CD4-positive, alpha-beta T cell treated with Interleukin-6 at 100 ng/mL for 8 hours (primary cell): ENCODE measurements at regions not wholly inside any gene's neighbourhood (a gene's known extent, or its start where the extent isn't known, plus 50 kb on each side); places are given as distances from the start of the nearest gene placed in this dataset.

Source experiments
- DNase-seq: peaks from one replicate; pipeline ENCODE4 v3.0.0-alpha.2; 2020; ENCODE audit warnings: mixed read lengths, low spot score

DNA sequence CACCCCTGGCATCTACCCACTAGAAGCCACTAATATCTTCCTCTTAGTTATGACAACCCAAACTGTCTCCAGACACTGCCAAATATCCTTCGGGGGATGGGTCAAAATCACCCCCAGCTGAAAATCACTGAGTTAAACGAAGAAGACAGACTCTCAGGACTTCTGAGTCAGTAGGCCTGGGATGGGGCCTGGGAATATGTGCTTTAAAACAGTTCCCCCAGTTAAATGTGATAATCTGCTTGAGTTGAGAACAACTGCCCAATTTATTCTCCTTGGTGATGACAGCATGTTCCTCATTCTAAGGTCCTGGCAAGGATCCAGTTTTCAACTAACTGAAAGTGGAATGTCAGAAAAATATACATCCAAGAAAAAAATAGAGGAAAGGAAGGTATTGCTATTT lies 52.4 kb downstream of the CBLL2 start:
- no peak for DNase-seq

DNA sequence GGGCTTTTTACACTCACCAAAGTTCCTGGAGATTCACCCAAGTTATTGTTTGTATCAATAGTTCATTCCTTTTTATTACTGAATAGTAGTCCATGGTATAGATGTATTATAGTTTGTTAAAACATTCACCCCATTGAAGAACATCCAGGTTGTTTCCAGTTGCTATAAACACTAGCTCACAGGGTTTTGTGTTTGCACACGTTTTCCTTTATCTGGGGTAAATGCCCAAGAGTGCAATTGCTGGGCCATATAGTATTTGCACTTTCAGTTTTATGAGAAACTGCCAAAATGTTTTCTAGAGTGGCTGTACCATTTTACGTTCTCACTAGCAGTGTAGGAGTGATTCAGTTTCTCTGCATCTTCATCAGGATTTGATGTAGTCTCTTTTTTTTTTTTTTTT lies 57.1 kb downstream of the CBLL2 start:
- DNase-seq = no peak

DNA sequence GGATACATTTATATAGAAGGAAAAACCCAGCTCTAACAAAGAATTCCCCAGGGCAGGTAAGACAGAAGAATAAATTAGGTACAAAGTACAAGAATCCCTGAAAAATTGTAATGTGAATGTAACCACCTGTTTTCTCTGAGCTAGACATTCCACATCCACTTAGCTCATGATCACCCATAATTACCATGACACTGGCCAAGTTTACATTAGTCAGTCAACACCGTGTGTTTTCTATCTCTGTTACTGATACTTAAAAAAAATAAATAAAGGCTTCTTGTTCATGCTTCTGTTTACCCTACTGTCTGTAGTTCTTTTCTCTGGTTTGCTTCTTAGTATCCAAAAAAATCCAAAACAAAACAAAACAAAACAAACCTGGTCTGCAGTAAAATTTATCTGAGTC lies 66.0 kb downstream of the CBLL2 start:
- DNase-seq = no peak

DNA sequence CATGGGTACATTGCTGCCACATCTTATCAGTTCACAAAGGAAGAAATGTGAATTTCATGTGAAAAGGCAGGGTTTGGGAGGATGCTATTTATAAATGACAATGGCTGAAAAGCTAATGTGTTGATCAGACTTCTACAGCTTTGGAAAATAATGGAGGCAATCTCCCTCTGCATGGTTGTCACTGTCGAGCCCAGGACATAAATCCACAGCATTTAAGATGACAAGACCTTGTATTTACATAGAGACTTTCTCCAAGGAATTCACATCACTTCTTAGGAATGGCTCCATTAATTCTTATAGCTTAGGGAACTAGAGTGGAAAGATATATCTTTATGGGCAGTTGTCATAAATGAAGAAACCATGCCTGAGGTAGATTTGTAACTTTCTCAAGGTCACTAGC lies 66.7 kb downstream of the CBLL2 start:
- no peak for DNase-seq

DNA sequence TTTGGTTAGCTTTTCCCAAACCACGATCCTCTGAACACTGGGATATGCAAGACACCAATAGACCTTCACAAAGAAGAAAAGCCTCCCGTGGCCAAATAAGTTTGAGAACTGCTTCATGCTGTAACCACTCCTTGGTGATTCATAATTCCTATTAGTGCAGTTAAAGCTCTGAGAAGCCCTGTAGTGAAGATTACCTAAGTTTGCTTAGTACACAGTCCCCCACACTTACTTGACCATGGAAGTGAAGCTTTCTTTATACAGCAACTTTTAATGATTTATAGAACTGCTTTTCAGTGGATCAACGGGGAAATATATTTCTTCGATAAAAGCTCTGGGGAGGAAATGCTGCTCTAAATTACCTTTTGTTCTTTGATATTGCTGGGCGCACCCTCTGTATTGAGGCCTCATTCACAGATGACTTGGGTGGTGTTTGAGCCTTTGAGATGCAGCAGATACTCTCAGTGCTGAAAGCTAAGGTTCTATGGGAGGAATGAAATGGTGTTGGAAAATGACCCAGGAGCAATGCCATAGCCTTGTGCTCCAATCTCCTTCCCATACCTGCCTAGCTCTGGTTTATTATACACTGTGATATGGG lies 67.4 kb downstream of the CBLL2 start:
- no peak for DNase-seq

DNA sequence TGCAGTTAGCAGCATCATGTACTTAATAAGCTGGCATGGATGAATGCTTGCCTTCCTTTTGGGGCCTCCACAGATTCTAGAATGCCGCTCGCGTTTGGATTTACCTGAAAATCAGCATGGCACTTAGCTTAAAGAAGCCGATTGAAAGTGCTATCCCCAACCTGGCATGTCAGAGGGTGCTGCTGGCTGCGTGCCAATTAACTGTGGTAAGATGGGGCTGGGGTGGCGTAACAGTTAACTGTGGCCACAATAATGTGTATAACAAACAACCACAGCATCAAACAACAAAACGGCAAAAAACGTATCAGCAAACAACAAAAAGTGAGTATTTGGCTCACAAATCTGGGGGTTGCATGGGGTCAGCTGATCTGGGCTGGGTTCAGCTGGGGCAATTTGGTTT lies 70.5 kb downstream of the CBLL2 start:
- no peak for DNase-seq

DNA sequence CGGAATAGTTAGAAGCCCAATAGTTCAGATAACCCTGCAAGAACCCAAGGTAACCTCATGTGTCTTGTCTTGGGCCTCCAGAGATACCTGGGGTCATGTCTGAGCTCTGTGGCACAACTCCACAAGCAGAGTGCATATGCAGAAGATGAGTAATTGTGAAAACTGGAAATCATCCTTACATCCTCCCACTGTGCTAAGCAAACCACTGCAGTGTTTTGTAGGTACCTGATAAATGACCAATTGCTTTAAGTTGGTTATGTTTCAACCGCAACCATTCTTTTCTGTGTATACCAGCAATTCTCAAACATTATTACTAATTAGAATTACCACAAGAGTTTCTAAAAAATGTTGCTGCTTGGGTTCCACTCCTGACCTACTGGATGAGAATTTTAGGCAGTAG lies 73.2 kb downstream of the CBLL2 start:
- DNase-seq = no peak

DNA sequence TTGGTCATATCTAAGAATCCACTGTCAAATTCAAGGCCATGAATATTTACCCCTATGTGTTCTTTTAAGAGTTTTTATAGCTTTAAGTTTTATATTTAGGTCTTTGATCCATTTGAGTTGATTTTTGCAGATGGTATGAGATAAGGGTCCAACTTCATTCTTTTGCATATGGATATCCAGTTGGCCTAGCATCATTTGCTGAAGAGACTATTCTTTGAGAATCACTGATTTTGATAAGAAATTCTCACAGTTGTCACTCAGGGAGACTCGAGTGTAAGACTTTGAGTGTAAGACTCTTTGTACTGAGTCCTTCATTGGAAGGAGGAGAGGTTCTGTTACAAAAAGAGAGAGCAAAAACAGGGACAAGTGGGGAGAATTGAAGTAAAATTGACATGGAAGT lies 74.8 kb downstream of the CBLL2 start:
- DNase-seq = no peak

DNA sequence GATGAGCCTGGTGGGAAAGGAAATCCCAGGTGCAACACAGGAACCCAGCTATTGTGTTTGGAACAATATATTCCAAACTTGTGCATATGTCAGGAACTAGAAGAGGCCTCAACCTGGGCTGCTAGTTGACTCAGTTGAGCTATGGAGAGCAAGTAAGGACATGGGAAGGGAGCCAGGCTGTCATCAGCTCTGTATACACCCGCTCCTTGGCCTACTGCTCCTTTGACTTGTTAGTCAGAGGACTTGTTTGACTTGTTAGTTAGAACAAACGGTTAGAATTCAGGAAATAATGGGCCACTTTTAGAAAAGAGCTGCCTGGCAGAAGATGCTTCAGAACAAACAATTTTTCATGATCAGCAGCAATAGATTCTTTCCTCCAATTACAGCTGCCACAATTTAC lies 76.4 kb downstream of the CBLL2 start:
- DNase-seq = no peak

DNA sequence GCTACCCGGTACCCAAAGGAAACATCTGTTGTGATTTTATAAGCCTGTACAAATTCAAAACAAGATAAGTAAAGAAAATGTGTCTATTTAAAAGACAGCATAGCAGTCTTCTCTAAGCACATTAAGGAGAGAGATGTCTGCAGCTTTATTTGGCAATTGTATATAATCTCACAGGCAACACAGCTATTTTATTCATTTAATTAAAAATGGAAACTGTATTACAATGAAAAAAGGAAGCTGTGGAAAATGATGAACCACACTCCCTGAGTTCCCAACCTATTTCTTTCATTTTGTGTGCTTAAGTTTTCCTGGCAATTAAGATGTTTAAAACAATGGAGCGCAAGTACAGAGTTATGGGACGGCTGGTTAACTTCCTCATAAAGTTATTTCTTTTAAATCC lies 78.4 kb downstream of the CBLL2 start:
- no peak for DNase-seq

DNA sequence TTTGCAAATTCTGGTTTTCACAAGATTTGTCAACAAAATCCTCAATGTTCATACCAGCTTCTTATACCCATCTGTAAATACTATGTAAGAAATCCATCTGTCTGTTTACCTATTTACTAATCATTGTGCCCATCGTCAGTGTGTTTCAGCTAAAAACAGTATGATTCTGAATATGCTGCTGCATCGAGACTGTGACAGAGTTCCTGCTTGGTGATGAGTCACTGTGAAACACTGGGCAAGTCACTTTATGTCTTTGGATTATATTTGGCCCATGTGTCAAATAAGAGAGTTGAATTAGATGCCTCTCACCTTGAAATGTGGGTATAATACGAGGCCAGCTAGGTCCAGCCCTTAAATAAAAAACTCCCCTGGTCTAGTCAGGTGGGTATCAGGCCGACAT lies 79.3 kb downstream of the CBLL2 start:
- no peak for DNase-seq

DNA sequence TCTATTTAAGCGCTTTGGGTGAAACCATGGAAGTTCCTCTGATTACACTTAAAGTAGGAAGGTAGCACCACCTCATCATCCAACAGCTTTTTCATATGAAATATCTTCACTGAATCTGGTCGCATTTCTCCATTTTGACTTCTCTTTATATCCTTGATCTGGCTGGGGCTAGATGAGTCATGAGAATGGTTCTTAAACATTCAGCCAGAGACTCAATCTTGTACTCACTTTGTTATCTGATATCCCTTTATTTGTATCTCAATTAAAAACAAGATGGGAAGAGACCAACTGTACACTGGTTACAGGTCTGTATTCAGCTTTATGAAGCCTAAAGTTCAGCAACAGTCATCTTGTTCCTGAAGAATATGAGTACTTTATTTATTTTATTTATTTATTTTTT lies 84.9 kb downstream of the CBLL2 start:
- no peak for DNase-seq

DNA sequence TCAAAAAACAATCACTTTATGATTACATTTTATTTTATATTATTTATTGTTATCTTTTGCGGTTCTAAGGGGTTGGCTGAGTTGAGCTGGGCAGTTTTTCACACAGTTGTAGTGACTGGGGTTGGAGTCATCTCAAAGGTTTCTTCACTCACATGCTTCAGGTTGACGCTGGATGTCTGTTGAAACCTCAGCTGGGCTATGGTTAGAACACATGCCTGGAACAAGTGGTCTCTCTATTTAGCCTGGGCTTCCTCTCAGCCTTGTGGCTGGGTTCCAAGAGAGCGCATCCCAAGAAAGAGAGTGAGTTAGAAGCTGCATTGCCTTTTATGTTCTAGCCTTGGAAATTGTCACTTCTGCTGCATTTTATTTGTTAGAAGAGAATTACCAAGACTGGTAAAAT lies 87.4 kb downstream of the CBLL2 start:
- no peak for DNase-seq

DNA sequence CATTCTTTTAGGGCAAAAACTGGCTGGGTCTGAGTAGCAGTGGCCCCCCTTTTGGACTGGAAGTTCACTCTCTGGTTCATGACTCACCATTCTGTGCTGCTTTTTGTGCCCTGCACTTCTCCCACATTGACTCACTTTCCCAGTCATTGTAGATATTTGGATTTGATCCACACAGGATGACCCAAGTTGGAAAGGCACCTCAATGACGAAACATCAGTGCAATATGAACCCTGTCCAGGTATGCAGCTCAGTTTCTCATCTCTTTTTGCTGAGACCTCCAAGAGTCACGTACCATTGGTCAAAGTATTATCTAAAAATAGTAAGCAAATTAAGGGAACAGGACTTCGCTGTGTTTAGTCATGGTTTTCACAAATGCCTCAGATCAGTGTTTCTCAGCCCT lies 92.7 kb downstream of the CBLL2 start:
- no peak for DNase-seq

DNA sequence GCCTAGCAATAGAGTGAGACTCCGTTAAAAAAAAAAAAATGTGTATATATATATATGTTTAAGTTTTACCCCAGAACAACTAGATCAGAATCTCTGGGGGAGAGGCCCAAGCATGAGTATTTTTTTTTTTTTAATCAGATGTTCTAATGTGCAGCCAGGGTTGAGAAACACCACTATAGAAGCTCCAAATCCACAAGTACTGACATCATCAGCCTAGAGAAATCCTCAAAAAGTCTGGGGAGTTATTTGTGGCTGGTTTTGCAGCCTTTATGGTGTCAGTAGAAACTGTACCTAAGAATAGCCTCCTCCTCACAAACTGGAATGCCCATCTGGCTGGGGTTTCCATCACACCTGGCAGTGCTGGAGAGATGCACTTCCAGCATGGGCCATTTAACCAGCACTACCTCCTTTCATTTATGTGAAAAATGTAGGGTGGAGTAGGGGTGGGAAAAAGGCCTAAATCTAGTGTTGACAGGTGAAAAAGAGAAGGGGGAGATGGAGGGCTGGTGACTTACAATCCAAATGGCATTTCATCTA lies 93.5 kb downstream of the CBLL2 start:
- DNase-seq = no peak

DNA sequence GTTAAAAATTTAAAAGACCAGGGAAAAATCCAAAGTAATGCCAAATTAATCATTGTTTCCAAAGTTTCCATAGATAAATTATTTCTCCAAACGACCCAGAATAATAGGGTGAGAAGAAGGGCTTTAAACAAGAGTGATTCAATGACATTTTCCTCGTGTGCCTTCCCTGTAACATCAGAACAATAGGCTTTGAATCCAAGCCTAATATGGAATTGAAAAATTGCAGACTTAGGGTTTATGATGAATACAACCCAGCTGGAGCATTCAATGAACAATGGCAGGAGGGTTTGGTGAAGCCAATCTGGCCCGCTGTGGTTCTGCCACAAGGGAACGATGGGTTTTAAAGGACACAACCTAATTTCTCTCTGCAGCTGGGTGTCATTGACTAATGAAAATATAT lies 94.2 kb downstream of the CBLL2 start:
- DNase-seq = no peak

DNA sequence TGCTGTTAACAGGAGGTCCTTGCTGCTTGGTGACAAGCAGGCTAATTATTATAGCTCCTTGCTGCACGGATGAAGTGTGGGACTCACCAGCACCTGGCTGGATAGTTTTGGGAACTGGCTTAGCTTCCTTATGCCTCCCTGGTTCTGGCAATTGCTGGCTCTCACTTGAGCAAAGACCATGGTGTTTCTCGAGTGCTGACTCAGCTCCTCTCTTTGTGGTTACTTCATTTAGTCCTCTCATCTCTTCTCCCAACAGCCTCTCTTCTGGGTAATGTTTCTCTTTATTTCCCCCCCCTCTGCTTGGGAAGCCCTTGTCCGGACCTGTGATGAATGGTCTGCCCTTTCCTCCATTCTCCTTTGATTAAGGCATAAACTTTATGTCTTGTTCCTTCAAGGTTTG lies 100.4 kb downstream of the CBLL2 start:
- no peak for DNase-seq

DNA sequence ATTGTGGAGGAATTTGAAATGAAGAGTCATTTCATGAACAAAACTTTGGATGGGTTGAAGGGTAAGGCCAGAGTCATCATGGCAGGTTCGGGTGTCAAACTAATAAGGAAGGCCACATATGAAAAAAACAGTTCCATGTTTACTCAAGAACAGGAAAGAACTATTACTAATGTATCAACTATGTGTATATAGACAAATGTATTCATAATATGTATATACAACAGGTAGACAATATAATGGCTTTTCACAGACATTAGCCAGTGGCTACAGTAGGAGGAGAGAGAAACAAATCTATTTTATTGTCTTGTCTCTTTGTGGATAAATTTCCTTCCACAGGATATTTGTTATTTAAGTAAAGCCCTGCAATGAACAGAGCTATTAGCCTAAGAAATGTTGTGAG lies 101.1 kb downstream of the CBLL2 start:
- no peak for DNase-seq

DNA sequence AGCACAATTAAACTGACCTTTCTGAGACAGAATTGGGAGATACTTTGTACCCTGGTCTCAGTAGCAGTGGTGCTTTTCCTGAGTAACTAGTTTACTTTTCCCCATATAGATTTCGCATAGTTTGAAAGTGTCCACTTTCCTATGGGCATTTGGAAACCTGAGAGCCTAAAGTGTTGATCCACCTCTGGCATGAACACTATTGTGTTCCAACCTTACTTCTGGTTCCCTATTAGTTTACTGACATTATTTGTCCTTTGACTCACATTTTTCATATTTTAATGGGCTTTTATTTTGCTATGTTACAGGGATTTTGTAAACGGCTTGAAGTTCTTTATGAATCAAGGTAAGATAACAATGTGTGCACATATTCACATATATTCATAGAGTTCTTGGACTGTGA lies 103.7 kb downstream of the CBLL2 start:
- DNase-seq = no peak

DNA sequence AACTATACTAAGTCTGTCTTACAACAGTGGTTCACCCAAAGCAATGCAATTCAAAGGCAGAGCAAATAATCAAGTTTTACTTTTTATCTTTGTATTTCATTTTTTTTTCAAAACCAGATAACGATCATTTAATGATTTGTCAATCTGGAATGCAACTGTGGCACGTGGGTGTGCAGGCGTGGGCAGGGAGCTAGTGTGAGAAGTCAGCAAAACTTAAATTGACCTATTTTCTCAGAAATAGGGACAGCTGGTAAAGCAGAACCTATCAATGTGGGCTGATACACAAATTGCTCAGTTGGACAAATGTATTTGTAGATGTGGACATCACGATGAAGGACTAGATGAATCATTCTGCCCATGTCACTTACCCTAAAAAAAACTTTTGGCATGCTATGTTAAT lies 105.6 kb downstream of the CBLL2 start:
- DNase-seq = no peak

DNA sequence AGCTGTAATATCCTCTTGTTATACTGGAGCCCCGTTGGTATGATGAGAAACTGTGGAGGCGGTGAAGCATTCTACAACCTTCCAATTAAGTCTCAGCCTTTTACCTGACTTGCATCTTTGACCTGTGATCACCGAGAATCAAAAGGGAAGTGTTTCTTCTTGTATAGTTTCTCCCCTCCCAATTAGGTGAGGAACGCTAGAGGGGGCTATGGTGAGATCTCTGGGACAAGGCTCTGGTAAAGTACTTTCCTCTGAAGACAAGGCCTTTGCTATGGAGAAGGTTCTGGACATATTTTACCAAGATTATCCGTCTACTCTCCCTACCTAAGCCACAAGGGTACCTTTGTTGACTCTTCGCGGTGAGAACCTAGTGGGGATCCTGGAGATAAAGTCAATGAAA lies 111.3 kb downstream of the CBLL2 start:
- no peak for DNase-seq

DNA sequence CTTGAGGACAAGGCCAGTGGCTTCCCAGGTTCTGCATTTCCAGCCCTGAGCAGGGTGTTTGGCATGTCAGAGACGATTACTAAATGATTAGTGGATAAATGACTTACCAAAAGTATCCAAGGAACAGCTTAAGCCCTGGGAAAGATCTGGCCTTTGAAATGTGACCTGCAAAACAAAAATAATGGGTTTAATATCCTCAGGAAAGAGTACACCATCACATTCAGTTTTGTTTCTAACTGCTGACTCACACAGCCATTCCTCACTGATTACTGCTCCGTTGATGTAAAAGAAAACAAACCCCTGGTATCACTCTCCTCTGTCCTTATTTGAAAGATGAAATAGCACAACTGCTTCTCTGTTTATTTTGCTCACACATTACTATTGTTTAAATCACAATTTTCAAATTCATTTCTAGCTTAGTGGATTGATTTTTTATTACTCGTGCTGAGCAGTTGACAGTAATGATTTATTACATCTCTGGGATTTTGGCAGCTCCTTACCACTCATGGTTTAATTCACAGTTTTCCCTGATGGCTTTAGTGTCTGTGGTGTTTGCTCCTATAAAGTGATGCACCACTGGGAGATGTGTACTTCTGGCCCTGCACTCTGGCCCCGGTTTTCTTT lies 117.0 kb downstream of the CBLL2 start:
- DNase-seq = no peak

DNA sequence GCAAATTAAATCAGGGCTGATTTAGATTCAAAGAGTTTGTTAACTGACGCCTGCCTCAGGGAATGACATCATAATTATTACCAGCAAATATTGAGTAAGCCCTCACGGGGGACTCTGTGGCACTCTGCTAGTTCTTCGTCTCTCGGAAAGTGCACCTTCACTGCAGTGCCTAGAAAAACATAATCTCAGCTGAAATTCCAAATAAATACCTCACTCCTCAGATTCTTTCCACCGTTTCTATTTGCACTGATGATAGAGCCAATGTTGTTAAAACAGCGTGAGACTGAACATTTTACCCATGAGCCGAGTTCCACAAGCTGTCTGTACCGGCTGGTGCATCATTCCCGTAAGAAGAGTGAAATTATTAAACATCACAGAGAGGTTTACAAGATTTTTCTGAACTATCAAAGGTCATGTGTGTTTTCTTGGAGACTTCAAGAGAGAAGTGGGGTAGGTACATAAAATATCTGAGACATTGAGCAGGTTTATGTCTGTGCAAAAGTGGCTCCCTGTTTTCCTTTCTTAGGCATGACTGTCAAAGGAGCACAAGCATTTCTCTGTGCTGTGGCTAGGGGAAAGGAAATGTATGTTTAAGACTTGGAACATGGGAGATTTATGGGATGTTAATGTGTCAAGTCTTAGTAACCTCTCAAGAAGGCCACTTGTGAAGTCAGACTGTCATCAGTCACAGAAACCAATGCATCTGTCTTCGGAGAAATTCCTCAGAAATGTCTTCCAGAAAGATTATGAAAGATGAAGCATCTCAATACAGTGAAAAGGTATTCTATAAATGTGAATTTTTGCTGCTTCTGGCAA lies 119.6 kb downstream of the CBLL2 start:
- no peak for DNase-seq
